Middle frontal gyrus (tissue), 1 donor: ENCODE measurements at regions not wholly inside any gene's neighbourhood (a gene's known extent, or its start where the extent isn't known, plus 50 kb on each side); places are given as distances from the start of the nearest gene placed in this dataset.
A peak's percentile ranks its signal among the peaks of the same experiment; 100 is the strongest.
"Not testable (repeated sequence)": the region's sequence is repeated elsewhere in the genome, so short reads cannot be mapped to it uniquely, and the experiment has no call there.

Experiments
- DNase-seq: peaks from one replicate; pipeline ENCODE4 v3.0.0-alpha.2; 2015; ENCODE audit warnings: low spot score; ENCODE audit errors: extremely low spot score

GRCh38 chr12:18794000-18794399 lies 56.1 kb downstream of the CAPZA3 start:
- DNase-seq, result no peak

GRCh38 chr12:18797604-18798003 lies 59.7 kb downstream of the CAPZA3 start:
- no peak for DNase-seq

- DNase-seq, result no peak
Observed at GRCh38 chr12:18798535-18799361, 60.8 kb downstream of the CAPZA3 start.

- no peak for DNase-seq
Observed at GRCh38 chr12:18799561-18799960, 61.6 kb downstream of the CAPZA3 start.

GRCh38 chr12:18805516-18806248 lies 67.8 kb downstream of the CAPZA3 start:
- no peak for DNase-seq

- no peak for DNase-seq
Observed at GRCh38 chr12:18807714-18808113, 69.8 kb downstream of the CAPZA3 start.

GRCh38 chr12:18808221-18808620 lies 70.3 kb downstream of the CAPZA3 start:
- no peak for DNase-seq

GRCh38 chr12:18810537-18811253 lies 72.8 kb downstream of the CAPZA3 start:
- no peak for DNase-seq

- no peak for DNase-seq
Observed at GRCh38 chr12:18811273-18811672, 73.4 kb downstream of the CAPZA3 start.

GRCh38 chr12:18813753-18814152 lies 75.8 kb downstream of the CAPZA3 start:
- no peak for DNase-seq

GRCh38 chr12:18818579-18819268 lies 80.8 kb downstream of the CAPZA3 start:
- DNase-seq, result no peak

GRCh38 chr12:18819484-18819883 lies 81.6 kb downstream of the CAPZA3 start:
- no peak for DNase-seq

GRCh38 chr12:18823461-18823860 lies 85.5 kb downstream of the CAPZA3 start:
- no peak for DNase-seq

GRCh38 chr12:18824287-18824686 lies 86.4 kb downstream of the CAPZA3 start:
- no peak for DNase-seq

- DNase-seq, result no peak
Observed at GRCh38 chr12:18825138-18825537, 87.2 kb downstream of the CAPZA3 start.

- no peak for DNase-seq
Observed at GRCh38 chr12:18827913-18828312, 90.0 kb downstream of the CAPZA3 start.

GRCh38 chr12:18828483-18828882 lies 90.6 kb downstream of the CAPZA3 start:
- DNase-seq, result no peak

GRCh38 chr12:18828987-18829386 lies 91.1 kb downstream of the CAPZA3 start:
- DNase-seq, result no peak

GRCh38 chr12:18832932-18833331 lies 95.0 kb downstream of the CAPZA3 start:
- DNase-seq, result not testable (repeated sequence)

- DNase-seq, result peak; percentile 10
Observed at GRCh38 chr12:18837025-18837424, 99.1 kb downstream of the CAPZA3 start.

- no peak for DNase-seq
Observed at GRCh38 chr12:18837505-18837904, 99.6 kb downstream of the CAPZA3 start.
